ENCODE measurements at regions not wholly inside any gene's neighbourhood (a gene's known extent, or its start where the extent isn't known, plus 50 kb on each side); places are given as distances from the start of the nearest gene placed in this dataset.
A peak's percentile ranks its signal among the peaks of the same experiment; 100 is the strongest.
"Not testable (repeated sequence)": the region's sequence is repeated elsewhere in the genome, so short reads cannot be mapped to it uniquely, and the experiment has no call there.

DNA sequence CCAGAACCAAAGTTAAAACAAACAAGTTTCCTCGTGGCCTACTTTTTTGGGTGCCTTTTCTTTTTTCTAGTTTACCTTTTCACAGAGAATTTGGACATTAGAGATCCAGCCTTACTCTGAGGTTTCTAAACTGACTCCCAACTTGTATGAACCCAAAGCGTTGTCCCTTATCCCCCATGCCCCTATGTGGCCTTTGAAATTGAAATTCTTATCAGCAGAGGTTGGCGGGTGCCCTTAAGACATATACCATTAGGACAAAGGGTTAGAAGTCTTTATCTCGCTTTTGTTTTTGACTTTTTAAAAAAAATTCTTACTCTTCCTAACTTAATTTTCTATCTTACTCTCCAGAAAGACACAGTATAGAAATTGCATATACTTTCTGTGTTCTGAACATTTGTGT lies 76.3 kb upstream of the C7orf33 start:
- no peak for DNase-seq (ENCODE audit: low read depth)

DNA sequence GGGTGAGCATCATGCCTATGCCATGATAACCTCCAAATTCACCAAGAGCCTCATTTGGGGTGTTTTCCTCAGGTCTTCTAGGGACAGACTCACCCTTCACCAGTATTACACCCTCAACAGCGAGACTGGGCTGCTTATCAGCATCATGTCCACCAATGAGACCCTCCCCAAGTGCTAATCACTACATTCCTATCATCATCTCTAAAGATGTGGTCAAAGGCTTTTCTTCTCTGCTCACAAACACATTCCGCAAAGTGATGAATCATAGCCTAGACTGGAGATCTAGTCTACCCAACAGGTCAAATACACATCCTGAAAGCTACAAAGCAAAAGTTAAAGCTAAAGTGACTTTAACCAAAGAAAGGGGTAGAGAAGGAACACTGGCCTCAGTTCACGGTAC lies 75.3 kb upstream of the C7orf33 start:
- DNase-seq (ENCODE audit: low read depth): no peak

DNA sequence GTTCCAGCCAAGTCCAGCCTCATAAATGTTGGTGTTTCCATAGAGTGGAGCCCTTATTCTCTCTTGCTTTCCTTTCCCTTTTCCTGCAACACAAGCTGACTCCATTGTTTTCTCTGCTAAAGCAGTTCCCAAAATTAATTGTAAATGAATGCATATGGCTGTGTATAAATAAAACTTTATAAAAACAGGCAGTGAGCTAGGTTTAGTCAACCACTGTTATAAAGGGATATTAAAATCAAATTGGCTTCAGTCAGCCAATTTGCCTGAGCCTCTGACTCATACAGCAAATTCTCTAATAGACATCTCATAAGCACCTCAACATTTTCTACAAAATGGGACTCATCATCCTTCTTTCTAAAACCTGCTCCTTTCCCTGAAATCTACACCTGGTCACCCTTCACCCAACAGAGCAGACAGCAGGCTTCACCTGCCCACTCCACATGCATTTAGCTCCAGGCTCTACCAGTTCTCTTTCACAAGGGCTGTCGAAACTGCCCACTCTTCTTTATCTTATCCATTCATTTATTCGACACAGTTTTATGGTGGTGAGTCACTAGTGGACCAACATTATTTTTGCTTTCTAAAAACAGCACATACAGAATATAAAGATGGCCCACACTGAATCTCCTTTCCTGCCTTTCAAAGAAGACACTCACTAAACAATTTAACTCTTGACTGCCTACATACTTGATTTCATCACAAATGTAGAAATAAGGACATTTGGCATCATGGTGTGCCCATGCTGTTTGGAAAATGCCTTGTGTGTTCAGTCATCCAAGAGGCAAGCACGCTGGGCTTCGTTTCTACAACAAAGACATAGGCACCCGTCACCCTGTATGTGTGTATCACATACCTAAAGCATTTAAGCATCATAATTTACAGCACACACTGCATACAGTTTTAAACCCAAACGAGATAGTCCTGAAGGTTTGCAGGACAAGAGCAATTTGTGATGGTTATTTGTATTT lies 74.6 kb upstream of the C7orf33 start:
- DNase-seq (ENCODE audit: low read depth): no peak

DNA sequence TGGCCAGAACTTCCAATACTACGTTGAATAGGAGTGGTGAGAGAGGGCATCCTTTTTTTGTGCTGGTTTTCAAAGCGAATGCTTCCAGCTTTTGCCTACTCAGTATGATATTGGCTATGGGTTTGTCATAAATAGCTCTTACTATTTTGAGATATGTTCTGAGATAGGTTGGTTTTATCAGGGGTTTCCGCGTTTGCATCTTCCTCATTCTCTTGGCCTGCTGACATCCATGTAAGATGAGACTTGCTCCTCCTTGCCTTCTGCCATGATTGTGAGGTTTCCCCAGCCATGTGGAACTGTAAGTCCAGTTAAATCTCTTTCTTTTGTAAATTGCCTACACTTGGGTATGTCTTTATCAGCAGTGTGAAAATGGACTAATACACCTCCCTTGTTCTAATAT lies 71.2 kb upstream of the C7orf33 start:
- DNase-seq (ENCODE audit: low read depth): not testable (repeated sequence)

DNA sequence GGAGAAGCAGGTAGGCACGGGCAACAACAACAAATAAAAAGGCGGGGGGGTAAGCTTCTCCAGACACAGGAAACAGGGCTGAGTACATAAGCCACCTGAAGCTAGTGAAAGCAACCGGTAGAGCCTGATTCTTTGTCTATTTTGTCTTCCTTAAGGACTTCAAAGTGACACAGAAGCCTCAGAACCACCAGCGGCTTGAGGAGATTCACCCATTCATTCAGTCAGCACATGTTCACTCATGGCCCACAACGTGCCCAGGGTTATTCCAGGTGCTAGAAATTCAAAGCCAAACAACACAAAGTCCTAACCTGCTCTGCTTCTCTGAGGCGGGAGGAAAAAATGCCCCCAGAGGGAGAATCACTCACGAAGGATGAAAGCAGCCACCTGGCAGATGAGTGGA lies 69.3 kb upstream of the C7orf33 start:
- no peak for DNase-seq (ENCODE audit: low read depth)

DNA sequence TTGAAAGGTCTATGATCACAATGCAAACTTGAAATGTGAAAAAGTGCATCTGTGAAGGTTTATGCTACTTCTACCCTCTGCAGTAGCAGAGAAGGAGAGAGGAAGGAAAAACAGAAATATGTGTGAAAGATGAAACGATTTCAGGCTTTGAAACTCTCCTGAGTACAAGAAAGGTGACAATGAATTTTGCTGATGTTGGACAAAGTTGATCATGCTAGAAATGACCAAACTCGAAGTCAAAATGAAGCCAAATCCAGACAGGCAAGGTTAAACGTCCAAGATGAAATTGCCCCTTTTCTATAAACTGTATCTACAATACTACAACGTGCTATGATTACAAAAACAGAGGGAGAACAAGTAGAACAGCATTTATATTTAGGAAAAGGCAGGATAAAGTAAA lies 67.0 kb upstream of the C7orf33 start:
- no peak for DNase-seq (ENCODE audit: low read depth)

DNA sequence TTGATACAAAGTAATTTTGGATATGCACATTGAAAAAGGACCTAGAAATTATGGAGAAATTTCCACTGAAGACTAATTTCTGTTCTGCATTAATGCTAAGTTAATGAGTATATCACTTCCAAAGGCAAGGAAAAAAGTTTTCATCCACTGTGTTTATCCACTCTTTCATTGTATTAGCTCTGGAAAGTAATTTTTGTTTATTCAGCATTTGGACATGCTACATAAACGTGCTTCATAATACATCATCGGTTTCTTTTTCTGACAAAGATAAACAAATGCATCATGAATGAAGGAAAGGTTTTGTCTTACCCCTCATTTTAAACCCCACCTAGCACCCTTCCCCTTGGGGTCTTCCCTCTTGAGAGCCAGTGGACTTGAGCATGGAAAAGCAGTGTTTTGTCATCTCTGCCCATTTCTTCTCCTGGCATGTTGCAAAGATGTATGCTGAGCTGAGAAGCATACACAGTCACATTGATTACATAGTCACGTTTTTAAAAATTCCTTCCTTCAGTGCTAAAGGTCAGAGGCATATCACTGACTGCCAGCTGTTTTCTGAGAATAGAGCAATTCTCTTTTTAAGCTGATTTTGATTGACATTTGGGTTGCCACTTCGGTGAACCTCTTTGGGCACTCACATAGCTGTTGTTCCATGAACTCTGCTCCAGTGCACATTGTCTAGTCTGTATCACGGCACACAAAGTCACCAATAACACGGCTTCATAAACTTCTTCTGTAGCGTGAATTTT lies 65.9 kb upstream of the C7orf33 start:
- no peak for DNase-seq (ENCODE audit: low read depth)

DNA sequence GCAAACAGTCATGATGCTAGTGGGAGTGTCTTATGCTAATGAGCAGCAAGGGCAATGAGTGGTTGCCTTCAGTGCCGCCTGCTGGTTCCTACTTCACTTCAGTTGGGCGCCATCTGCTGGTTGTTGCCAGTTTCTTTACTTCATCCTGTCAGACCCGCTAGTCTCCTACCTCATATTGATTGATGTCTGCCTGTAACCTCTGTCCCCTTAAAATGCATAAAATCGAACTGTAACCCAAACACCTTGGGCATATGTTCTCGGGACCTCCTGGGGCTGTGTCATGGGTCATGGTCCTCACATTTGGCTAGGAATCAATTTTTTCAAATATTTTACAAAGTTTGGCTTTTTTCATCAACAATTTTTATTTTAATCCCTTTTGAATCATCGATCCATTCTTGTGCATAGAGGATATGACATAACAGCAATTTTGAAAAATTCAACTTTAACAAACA lies 62.8 kb upstream of the C7orf33 start:
- DNase-seq (ENCODE audit: low read depth): peak; percentile 74

DNA sequence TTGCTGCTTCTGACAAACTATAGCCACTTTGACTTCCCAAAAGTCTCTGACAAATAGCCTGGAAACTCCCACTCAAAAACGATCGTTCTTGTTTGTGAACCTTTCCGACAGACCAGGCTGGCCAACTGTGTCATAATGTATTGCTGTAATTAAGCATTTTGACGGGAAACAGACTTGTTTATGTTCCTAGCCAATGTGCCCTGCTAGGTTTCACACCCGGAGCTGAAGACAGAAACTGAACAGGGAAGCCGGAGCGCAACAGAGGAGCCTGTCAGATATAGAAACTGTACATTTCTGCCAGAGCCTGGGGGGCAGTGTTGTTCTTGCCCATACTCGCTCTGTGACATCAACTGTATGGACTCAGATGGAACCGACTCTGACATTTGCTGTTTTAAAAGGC lies 55.3 kb upstream of the C7orf33 start:
- DNase-seq (ENCODE audit: low read depth): no peak

DNA sequence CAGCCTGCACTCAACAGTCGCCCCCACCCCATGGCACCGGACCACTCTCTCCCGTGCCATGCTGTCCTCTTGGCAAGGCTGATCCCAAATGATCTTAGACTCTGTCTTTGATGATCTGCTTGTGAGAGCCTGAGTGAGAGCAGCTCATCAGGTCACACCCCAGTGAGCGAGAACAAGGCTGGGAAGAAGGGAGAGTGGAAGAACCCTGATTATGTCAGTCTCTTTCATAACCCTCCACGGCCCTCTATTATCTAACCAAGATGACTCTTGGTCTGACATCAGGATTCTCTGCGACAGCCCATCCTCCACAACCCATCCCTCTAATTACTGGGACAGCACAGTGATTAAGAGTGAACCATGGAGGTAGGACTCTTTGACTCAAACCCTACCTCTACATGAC lies 53.1 kb upstream of the C7orf33 start:
- DNase-seq (ENCODE audit: low read depth): no peak

DNA sequence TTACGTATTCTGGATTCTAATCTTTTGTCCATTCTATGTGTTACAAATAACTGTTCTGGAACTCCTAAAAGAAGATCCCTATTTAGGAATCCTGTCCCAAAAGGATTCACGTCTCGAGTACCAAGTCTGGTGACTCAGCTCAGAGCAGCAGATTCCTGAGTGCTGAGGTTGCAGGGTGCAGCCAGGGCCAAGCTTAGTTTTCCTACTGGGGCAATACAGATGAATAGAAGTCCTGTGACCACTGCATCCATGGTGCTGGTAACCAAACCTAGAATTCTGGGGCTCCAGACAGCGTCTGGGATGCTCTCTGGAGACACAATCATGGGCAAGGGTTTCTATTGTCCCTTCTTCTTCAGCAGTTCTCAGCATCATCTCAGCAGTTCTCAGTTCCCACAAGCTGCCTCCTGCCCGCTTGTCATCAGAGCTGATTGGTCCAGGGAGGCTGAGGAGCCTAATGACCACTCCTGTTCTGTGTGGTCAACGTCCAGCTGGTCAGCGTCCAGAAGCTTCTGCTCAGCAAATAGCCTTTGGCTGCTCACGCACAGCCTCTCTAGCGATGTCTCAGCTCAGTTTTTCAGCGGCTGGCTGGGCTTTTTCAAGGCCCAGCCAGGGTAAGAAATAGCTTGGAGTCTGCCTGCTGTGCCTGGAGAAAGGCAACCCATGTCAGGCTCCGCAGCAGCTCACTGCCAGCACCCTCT lies 50.4 kb upstream of the C7orf33 start:
- no peak for DNase-seq (ENCODE audit: low read depth)

Data from stimulated activated CD8-positive, alpha-beta memory T cell treated with anti-CD3 and anti-CD28 coated beads, Interleukin-4, amount 100 ng/mL, for 24 hours (primary cell).